Inflammatory macrophage treated with lipopolysaccharide for 4 hours (primary cell): ENCODE measurements at regions not wholly inside any gene's neighbourhood (a gene's known extent, or its start where the extent isn't known, plus 50 kb on each side); places are given as distances from the start of the nearest gene placed in this dataset.

Source experiments
- DNase-seq: peaks from one replicate; pipeline ENCODE4 v3.0.0-alpha.2; 2020

DNA sequence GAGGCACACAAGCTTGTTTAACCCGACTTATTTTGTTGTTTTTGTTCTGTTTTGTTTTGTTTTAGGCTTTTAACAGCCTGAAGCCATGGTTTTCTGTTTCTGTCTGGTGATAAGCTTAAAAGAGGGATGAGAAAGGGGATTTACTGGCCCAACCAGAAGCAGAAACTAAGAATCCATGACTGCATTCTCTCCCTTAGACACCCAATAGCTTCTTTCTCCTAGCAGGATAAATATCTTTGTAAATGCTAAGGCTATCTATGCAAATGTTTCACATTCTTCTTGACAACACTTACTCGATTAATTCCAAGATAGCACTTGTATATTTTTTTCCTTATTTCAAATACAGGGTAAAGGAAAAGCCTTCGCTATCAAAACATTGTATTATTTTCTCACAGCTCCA, 53.7 kb upstream of the SMAD1 start:
- no peak for DNase-seq

DNA sequence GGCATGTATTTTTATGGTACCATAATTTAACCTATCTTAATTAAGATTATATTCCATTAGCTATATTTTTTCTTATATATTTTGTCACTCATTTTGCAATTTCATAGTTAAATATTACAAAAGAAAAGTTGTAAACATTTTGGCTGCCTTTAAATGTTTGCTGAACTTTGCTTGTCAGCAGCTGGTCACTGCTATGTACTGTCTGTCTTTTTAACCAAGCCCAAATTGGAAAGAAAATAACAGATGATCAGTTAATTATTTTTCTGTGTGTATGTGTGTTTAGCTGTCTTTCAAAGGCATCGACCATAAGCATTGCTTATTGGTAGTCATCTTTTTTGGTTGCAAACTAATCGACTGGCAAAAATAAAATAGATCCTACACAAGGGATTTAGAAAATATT, 54.4 kb upstream of the SMAD1 start:
- DNase-seq = no peak

DNA sequence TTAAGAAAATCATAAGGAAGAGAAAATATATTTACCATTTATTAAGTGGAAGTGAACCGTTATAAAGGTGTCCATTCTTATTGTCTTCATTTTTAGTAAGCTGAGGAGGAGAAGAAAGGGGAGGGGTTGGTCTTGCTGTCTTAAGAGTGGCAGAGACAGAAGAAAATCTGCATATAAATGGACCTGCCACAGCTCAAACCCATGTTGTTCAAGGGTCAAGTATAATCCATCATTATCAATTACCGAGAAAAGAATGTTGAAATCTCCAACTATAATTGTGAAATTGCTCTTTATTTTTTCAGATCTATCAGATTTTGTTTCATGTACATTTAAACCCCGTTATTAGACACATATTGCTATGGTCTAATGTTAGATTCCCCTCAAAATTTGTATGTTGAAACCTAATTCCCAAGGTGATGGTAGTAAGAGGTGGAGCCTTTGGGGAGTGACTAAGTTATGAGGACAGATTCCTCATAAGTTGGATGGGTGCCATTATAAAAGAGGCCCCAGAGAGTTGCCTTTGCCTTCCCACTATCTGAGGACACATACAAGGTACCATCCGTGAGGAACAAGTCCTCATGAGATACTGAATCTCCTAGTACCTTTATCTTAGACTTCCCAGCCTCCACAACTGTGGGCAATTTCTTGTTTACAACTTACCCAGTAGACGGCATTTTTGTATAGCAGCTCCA, 58.5 kb upstream of the SMAD1 start:
- no peak for DNase-seq

DNA sequence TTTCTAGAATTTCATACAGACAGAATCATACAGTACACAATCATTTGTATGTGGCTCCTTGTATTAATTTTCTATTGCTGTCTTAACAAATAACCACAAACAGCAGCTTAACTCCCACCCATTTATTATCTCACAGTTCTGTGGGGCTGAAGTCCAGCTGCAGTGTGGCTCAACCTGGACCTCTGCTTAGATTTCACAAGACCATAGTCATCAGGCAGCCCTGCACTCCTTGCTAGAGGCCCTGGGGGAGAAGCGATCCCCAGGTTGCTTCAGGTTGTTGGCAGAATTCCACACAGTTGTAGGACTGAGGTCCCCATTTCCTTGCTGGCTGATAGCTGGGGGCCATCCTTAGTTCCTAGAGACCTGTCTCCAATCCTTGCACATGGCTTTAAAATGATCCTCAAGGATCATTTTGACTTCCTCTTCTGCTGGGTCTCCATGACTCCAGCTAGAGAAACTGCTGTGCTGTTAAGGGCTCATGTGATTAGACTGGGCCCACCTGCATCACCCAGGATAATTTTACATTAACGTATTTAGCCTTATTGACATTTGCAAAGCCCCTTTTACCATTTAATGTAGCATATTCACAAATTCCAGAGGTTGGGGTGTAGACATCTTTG, 60.9 kb upstream of the SMAD1 start:
- no peak for DNase-seq

DNA sequence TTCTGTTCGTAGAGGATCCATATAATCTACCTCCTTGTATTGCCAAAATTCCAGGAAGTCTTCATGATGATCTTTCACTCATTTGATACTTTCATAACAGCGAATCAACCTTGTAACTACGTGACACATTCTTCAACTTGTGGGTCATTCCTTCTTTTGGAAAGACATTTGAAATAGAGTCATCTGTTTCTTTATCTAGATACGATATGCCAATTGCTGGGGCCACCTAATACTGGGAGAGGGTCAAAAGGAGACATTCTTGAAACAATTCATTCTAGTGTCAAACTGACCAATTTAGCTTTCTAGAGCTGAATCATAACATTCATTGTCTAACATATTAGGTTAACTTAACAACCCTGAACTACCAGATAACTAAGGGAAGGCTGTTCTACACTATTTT, 62.9 kb upstream of the SMAD1 start:
- no peak for DNase-seq

DNA sequence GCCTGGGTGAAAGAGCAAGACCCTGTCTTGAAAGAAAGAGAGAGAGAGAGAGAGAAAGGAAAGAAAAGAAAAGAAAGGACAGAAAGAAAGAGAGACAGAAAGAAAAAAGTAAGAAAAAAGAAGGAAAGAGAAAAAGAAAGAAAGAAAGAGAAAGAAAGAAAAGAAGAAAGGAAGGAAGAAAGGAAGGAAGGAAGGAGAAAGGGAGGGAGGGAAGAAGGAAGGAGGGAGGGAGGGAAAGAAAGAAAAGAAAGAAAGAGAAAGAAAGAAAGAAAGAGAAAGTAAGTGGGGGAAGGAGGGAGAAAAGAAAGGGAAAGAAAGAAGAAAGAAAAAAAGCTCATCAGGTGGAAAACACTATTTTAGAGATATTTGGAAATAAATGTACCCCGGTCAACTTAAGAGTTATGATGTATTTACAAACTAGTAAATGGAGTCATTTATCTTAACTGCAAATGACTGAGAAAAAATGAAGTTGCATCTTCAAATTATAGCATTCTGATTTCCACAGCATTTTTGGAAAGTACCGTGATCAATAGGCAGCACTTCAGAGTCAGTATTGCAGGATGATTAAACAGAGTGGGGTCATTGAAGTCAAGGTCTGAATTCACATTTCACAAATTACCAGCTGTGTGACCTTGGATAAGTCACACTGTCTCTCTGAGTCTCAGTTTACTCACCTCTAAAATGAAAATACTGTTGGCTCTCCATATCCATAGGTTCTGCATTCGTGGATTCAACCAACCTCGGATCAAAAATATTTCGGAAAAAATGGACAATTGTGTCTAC, 64.1 kb upstream of the SMAD1 start:
- no peak for DNase-seq

DNA sequence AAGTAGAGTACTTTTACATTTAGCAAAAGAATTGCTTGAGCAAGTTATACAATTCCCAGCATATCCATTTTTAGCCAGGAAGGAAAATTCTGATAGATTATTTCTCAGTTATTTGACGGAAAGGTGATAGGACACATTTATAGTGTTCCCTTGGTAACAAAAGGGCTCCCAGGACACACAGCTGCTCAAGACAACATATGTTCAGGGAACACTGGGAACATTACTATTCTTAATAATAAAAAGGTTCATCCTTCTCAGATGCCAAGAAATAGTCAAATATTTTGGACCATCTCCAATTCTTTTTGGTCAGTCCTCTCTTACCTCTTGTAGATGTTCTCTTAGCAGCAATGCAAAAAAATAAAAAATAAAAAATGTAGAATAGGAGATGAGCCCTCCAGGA, 66.8 kb upstream of the SMAD1 start:
- no peak for DNase-seq

DNA sequence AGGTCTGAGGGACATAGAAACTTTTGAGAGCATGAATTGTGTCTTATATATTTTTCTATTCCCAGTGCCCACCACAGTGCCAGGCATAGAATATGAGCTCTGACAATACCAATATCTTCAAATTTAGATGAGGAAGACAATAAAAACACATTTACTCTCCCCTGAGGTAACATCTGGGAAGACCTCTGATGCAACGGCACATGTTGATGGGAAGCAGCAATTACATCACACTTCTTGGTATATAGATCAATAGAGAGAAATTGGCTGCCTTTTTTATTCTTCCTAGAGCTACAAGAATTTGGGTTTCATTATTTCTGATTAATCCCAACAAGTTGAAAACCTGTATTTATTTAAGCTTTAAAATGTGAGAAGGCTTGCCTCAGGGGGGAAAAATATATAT, 67.4 kb upstream of the SMAD1 start:
- no peak for DNase-seq

DNA sequence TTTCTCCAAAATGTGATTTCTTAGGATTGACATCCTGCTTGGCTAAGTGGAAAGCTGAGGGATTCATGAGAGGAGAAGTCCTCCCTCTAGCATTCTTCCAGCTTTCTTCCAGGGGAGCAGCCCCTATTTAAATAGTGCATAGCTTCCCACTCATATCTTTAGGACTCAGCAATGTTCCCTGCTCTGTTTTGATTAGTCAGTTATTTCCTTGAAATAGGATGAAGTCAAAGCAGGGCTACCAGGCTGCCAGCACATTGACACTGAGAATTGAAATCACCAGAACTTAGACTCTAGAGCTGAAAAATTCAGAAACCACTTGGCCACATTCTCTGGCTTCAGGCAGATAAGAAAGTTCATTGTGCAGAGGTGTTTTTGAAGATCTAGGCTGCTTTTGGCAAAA, 74.7 kb upstream of the SMAD1 start:
- no peak for DNase-seq

DNA sequence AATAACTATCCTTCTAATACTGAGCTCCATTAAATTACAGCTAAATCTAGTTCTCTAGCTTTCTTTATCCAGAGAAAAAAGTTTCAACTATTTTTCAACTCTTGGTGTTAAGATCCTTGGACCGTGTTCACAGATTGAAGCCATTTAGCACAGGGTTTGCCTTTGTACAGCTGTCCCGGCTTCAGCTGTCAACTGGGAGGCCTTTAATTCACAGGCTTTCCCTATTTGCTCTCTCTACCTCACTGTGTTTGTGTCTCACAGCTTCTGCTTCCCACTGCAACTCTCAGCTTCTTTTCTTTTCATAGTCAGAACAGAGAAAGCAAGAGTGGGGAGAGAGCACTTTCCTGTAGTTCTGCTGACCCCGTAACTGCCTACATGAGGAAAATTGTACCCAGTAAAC, 76.9 kb upstream of the SMAD1 start:
- no peak for DNase-seq

DNA sequence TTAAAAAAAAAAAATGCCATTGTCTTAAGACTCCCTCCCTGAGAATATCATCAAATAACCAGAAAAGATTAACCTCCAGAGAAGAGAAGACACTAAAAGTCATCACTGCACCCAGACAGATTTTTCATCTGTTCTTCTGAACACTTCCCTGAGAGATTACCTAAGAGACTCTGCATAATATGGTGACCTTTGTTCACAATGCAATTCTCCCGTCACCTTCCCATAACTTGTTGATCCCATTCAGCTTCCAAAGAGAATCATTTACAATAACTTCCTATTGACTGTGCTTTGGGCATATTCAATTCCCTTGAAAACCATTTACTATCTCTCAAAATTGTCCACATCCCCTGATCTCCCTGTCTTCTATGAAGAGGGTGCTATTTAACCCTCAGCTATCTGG, 85.1 kb upstream of the SMAD1 start:
- DNase-seq = no peak

DNA sequence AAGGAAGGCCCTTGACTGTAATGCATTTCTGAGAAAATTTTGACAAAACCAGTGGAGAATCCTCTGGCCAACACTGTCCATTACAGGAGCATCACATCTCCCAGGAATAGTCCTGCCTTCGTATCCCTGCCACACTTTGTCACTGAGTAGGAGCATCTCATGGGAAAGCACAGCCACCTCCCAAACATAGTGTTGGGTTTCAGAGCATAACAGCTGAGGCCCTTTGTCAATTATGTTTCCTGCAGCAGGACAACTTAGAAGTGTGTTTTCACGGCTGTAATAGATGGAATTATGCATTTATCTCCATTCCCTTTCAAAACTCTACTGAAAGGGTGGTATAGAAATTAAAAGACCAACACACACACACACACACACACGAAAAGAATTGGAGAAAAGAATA, 91.1 kb upstream of the SMAD1 start:
- no peak for DNase-seq

DNA sequence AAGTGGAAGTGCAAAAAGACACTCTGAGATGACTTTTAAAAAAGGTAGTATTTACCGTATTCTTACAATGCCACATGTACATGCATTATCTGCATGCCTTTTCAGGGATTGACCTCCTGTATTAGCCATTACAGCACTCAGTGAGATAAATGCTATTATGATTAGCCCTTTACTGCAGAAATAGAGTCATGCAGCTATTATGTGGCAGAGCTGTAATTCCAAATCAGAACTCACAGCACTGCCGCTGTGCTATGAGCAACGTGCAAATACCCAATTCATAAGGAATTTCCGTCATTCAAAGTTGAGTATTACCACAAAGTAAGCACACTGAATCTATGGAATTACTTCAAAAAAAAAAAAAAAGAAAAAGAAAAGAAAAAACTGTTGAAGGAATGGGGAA, 92.1 kb upstream of the SMAD1 start:
- no peak for DNase-seq

DNA sequence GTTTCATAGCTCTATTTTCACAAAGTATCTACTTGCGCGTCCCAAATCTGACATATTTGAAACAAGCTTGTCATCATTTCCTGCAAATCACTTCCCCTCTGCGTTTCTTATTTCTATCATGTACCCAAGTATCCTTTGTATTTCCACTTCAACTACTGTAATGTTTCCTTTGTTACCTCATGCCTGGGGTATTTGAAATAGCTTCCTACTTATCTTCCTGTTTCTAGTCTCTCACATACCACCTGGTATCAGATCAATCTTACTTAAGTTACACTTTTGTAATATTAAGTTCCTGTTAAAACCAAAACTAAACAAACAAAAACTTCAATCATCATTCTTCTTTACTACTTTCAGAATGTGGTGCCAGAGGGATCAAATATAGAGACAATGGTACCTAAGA, 93.6 kb upstream of the SMAD1 start:
- DNase-seq = no peak

DNA sequence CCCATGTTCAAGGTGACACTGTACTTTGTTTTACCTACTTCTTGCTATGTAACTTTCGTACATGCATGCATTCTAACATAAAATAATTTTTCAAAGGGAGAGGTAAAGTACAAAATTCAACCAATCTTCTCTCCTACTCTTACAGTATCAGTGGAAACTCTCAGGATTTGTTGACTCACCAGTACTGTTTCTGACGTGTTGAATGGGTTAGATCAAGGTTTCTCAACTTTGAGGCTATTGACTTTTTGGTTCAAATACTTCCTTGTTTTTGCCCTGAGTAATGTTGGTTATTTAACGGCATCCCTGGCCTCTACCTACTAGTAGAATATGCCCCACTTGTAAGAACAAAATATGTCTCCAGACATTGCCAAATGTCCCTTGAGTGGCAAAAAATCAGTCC, 94.6 kb upstream of the SMAD1 start:
- DNase-seq = no peak

DNA sequence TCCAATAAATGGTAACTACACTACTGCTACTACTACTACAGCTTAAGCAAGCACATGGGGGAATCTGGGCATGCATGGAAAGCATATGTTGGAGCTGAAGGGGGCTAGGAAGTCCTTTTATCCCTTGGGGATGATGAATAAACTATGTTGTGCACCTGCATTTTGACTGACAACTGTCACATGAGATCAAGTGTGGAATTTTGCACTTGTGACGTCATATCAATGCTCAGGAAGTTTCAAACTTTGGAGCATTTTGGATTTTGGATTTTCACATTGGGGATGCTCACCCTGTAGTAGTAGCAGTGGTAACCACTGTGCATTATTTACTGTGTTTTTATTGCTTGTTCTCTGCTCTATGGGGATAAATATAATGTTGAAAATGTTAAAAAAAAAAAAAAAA, 100.5 kb upstream of the SMAD1 start:
- DNase-seq = no peak

DNA sequence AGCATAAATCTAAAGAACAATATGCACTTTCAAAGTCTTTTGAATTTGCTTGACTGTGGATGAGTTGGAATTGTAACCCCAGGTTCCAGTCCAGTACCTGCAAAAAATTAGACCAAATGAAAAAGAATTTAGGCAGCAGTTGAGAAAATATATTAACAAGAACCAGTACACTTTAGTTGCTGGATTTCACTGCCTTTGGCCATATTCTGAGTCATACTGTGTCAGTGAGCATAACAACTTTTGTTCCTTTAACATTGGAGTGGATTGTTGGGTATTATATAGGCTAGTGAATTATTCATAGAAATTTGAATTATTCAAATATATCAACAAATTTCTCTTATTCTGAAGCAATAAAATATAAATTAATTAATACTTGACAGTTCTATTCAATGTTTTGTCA, 101.5 kb upstream of the SMAD1 start:
- no peak for DNase-seq

DNA sequence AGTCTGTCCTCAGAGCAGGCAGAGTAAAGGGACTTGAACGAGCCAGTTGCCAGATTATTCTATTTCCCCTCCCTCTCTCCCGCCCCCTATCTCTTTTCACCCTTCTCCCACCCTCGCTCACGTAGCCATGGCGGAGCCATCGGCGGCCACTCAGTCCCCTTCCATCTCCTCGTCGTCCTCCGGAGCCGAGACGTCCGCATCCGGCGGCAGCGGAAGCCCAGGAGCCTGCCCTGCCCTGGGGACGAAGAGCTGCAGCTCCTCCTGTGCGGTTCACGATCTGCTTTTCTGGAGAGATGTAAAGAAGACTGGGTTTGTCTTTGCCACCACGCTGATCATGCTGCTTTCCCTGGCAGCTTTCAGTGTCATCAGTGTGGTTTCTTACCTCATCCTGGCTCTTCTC, 106.2 kb upstream of the SMAD1 start:
- no peak for DNase-seq

DNA sequence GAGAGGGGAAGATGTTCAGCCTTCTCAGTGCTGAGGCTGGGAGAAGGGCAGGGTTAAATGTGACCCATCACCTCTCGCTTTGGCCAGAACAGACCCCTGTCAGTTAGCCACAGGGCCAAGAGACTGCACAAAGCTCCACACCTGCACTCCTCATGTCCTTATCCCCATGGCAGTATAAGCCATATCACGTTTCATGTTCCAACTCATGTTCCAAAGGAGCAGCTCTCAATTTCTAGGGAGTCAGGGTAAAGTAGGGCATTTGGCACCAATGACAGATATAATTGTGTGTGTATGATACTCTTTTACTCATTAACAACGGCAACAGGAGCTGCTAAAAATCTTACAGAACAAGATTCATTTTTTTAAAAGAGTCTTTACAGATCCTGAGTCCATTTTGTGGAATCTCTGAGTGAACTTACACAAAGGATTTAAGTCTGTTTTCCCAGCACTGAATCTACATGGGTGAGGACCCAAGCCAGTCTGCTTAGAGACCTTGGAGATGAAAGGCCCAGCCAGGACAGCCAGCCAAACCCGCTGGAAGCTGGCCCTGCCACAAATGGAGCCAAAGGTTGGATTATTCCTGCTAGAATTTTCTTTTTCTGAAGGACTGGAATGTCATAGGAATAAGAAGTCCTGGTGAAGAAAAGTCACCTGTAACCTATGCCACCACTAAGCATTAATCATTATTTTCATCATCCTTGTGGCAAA, 129.1 kb upstream of the SMAD1 start:
- no peak for DNase-seq

DNA sequence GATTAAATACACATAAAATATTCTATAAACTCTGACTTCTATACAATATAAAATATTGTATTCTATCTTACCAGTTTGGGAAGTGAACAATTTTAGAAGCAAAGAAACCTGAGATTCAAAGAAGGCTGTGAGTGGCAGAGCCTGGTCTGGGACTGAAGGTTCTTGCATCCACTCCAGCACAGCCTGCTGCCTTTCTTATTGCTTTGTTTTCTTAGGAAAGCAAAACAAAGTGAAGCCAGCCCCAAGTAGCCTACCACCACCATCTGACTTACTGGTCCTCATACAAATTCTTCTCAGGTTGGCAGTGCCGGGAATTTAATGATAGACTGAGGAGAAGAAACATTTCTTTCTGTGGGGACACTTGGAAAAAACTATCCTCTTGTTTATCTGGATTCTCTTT, 129.7 kb upstream of the SMAD1 start:
- DNase-seq = no peak

DNA sequence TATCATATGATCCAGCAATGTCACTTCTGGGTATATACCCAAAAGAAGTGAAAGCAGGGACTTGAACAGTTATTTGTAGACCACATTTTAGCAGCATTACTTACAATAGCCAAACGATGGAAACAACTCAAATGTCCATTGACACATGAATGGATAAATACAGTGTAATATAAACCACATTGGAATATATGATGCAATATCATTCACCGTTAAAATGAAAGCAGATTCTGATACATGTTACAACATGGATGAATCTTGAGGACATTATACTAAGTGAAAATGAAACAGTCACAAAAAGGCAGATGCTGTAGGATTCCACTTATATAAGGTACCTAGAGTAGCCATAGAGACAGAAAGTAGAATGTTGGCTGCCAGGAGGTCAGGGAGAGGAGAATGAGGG, 130.5 kb upstream of the SMAD1 start:
- DNase-seq = no peak

DNA sequence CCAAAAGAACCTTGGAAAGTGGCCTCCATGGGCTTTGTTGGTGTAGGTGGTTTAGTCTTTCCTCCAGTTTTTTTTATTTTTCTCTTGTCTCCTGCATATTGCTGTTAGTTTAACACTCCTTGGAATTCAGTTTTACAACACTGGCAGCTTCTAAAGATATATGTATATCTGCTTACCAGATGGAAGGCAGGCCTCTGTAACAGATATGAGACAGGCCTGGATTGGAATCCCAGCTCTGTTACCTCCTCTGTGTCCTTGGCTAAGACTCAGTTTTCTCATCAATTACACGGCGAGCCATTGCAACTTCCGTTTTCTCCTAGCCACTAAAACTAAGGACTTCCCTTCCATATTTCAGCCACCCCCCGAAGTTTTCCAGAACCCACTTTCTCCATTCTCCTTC, 133.4 kb upstream of the SMAD1 start:
- no peak for DNase-seq

DNA sequence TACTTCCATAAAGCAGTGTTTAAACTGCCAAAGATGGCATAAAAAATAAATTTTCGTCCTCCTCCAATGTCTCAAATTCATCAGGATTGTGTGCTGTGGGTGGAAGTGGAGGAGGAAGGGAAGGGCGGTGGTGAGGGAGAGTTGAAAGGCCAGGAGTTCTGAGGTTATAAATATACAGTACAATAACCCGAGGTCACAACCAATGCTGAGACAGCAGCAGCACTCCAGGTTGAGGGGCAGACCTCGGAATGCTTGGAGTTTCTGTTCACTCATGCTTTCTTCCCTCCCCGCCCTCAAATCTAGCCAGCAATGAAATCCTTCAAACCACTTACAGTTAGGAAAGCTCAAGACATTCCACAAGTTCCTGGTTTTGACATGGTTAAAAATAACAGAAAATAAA, 134.0 kb upstream of the SMAD1 start:
- no peak for DNase-seq

DNA sequence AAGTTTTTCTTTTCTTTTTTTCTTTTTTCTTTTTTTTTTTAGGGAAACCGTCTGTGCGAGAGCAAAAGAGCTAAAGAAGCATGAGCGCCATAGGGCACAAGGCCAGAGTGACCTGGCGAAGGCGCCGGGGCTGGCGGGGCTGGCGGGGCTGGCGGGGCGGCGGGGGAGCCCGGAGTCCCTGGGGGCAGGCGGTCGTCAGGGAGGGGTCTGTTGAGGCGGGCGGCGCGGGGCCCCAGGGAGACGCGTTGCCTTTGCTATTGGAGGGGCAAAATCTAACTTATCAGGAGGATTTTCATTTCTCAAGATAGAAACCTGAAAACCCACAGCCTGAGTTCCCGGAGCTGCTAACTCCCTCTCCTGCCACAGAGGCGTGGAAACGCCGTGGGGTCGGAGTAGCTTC, 135.6 kb upstream of the SMAD1 start:
- no peak for DNase-seq
